Retinal pigment epithelial cell (primary cell): ENCODE measurements at regions not wholly inside any gene's neighbourhood (a gene's known extent, or its start where the extent isn't known, plus 50 kb on each side); places are given as distances from the start of the nearest gene placed in this dataset.

ENCODE experiments used
- DNase-seq: peaks from one replicate; pipeline ENCODE4 v3.0.0-alpha.2; 2010; ENCODE audit warnings: low read depth
- H3K4me3 ChIP-seq: 2 replicates; pipeline ENCODE4 v1.5.1; 2011; ENCODE audit warnings: mild to moderate bottlenecking, low read length, control low read depth, moderate library complexity
- TF ChIP-seq, protein P1 (sequence below): conservative IDR thresholded peaks from 2 replicates; pipeline ENCODE4 v1.5.1; 2011; ENCODE audit warnings: low read depth, low read length, control low read depth, inconsistent platforms

DNA sequence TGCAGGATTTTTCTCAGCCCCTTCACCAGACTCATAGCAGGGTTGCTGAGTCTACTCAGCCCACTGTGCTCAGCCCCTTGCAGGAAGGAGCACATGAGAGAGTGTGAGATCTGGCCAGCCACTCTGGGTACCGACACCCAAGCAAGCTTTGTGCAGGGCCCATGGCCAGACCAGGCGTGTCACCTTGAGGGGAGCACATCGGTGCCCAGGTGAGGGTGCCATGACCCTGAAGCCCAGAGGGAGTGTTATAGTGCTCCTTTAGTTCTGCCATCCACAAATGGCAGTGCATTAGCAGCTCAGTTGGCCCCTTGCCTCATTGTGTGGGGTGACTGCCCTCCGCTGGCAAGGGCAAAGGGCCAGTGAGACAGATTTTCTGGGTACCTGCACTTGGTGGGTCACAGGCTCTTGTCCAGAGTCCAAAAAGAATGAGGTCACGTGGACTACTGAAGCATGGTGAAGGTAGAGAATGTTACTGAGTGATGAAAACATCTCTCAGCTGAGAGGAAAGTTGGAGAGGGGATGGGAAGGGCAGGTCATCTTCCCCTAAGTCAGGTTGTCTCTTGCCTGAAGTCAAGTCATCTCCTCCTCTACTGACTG lies 181.8 kb downstream of the MACC1 start:
- no peak overlapping the region for H3K4me3 ChIP-seq
- TF ChIP-seq, protein P1, sequence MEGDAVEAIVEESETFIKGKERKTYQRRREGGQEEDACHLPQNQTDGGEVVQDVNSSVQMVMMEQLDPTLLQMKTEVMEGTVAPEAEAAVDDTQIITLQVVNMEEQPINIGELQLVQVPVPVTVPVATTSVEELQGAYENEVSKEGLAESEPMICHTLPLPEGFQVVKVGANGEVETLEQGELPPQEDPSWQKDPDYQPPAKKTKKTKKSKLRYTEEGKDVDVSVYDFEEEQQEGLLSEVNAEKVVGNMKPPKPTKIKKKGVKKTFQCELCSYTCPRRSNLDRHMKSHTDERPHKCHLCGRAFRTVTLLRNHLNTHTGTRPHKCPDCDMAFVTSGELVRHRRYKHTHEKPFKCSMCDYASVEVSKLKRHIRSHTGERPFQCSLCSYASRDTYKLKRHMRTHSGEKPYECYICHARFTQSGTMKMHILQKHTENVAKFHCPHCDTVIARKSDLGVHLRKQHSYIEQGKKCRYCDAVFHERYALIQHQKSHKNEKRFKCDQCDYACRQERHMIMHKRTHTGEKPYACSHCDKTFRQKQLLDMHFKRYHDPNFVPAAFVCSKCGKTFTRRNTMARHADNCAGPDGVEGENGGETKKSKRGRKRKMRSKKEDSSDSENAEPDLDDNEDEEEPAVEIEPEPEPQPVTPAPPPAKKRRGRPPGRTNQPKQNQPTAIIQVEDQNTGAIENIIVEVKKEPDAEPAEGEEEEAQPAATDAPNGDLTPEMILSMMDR = no peak
- no peak for DNase-seq

DNA sequence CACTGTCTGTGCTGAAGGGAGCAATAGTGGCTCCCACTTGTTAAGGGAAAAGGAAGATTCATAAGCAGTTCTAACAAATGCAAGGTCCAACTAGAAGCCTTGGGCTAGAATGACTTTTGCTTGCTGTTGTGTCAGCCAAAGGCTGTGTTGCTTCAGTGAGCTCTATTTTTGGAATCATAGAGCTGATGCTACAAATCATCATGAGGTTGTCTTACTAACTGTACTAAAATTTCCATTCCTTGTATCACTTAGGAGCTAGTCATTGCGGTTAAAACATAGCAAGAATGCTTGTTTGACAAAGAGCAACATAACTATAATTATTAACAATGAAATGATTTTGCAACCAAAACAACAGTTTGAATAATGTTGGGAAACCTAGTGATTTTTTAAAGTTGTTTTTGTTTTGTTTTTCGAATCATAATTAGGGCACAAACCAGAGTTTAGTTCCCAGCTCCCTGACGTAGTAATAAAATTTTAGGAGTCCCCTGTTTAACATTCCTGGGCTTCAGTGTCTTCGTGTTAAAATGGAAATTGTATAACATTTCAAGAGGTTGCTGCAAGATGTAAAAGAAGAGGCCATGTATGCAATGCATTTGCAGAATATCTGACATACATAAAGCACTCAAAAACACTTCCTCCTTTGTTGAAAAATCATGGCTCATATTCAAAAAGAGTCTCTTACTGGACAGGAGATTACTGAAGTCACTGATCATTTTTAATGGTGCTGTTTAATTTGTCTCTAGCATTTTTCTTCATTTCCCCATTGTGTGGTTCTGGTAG lies 183.4 kb downstream of the MACC1 start:
- H3K4me3 ChIP-seq = no peak overlapping the region
- TF ChIP-seq, protein P1 = no peak
- DNase-seq = no peak

DNA sequence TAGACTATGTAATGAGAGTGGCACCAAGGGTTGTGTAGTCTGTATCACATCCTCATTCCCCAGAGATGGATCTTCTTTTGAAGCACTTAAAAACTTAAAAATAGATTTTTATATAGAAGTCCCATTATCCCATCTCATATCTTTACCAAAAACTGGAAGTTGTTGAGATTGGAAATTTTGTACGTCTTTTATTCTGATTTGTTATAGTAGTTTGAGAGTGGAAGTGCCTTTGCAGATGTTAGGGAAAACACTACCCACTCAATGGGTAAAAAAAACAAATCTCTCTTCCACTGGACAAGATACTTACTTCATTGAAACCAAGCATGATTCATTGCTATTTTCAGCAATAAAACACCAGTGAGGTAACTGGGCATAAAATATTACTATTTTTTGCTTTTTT lies 184.4 kb downstream of the MACC1 start:
- H3K4me3 ChIP-seq = no peak overlapping the region
- no peak for DNase-seq
- TF ChIP-seq, protein P1 = no peak

DNA sequence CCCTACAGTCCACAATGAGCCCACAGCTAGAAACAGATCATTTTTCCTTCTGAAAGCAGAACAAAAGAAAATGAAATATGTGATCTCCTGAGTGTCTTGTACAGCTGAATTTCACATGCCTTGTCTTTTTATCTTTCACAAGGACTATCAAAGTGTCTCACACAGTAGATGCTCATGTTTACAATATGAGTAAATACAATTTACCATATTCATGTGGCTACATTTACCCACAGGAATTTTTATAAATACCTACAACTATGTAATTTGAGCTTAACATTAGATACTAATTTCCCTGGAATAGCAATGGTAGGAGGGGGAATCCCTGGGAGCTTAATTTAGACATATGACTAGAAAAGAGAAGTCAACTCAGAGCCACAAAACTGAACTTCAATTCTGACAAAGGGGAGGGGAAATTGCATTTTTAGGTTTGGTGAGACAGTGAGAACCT lies 186.2 kb downstream of the MACC1 start:
- TF ChIP-seq, protein P1 = no peak
- DNase-seq = no peak
- no peak overlapping the region for H3K4me3 ChIP-seq

DNA sequence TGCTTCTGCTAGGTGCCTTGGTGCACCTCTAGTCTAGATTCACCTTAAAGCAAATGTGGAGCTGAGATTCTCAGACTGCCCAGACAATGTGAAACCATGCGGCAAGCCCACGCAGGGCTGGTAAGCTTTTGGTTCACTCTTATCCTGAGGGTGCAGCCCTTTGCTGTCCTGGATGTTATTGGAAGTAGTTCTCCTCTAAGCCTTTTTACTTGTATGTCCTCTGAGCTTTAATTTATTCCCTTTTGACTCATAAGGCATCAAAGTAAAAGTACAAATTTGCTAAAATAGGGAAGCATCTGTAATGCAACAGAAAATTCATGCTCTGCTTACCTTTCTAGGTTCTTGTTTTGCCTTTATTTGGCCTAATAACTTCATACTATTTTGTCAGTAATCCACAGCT lies 186.8 kb downstream of the MACC1 start:
- TF ChIP-seq, protein P1 = no peak
- no peak for DNase-seq
- no peak overlapping the region for H3K4me3 ChIP-seq

DNA sequence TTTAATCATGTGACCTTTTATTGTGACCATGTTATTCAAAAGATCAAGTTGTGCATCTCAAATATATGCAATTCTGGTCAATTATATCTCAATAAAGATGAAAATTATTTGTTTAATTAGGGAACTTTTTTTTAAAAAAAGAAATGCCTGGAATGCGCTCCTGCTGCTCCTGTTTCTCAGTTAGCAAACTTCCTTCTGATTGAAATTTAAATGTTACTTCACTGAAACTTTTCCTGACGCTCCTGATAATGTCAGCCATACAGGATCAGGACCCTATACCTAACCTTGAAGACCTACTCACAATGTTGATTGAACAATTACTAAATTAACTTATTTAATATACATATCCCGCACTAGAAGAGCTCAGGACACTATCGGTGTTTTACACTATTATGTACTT lies 190.4 kb downstream of the MACC1 start:
- no peak overlapping the region for H3K4me3 ChIP-seq
- TF ChIP-seq, protein P1 = no peak
- no peak for DNase-seq

DNA sequence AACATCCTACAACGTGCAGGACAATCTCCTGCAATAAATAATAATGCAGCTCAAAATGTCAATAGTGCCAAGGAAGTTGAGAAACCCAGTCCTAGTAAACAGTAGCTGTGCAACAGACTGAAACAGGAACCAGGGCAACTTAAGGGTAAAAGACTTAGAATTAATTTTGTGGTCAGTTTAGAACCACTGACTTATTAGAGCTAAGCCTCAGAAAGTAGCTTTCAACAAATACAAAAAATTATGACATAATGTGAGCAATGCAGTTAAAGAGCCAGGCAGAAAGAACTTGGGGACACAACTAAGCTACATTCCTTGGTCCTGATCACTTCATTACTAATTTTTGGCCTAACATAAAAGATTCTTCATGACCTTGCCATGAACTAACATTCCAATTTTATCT lies 195.4 kb downstream of the MACC1 start:
- TF ChIP-seq, protein P1 = no peak
- peak; percentile 23 for DNase-seq
- no peak overlapping the region for H3K4me3 ChIP-seq
